ENCODE measurements at regions not wholly inside any gene's neighbourhood (a gene's known extent, or its start where the extent isn't known, plus 50 kb on each side); places are given as distances from the start of the nearest gene placed in this dataset.

DNA sequence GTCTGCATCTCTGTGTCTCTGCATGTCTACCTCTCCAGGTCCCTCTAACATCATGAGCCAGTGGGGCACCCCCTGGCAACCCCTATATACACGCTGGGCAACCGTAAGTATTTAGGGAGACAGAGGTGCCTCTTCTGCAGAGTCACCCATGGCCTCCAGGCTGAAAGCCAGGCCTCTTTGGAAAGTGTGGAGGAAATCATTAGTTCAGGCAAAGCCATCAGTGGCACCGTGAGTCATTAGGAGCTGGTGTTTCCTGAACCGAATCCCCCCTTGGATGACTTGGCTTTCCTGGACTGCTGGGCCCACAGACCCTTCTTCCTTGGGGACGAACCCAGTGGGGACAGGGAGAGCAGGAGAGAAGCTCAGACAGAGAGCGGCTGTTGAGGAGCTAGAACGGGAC lies 174.8 kb downstream of the OLFM1 start:
- no peak overlapping the region for H3K4me3 ChIP-seq (ENCODE audit: low read depth, low read length)
- TF ChIP-seq CTCF (IDR thresholded peaks at IDR 0.05; ENCODE audit: borderline replicate concordance, insufficient read depth, low read depth, low read length), result no peak

- H3K4me3 ChIP-seq (ENCODE audit: low read depth, low read length), result no peak overlapping the region
- no peak for TF ChIP-seq CTCF (IDR thresholded peaks at IDR 0.05; ENCODE audit: borderline replicate concordance, insufficient read depth, low read depth, low read length)
Observed at GRCh38 chr9:135263511-135263910, 176.0 kb downstream of the OLFM1 start.

- TF ChIP-seq CTCF (IDR thresholded peaks at IDR 0.05; ENCODE audit: borderline replicate concordance, insufficient read depth, low read depth, low read length), result no peak
- no peak overlapping the region for H3K4me3 ChIP-seq (ENCODE audit: low read depth, low read length)
Observed at GRCh38 chr9:135265931-135266330, 178.5 kb downstream of the OLFM1 start.

- no peak overlapping the region for H3K4me3 ChIP-seq (ENCODE audit: low read depth, low read length)
- no peak for TF ChIP-seq CTCF (IDR thresholded peaks at IDR 0.05; ENCODE audit: borderline replicate concordance, insufficient read depth, low read depth, low read length)
Observed at GRCh38 chr9:135267191-135267809, 179.8 kb downstream of the OLFM1 start.

DNA sequence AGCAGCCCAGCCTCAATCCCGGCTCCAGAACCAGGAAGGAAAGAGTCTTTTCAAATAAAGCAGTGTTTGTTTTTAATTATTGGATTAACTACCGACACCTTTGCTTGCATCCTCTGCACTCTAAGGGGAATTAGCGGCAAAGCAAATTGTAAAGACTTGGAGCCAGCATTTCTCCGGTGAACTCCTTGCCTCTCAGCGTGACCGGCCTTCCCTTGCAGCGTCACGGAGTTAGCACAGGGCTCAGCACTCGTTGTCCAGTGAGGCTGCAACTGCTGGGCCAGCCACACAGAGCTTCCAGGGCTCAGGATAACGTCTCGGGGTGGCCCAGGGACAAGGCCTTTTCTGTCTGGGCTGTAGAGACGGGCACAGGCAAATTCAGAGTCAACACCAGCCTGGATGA lies 180.6 kb downstream of the OLFM1 start:
- TF ChIP-seq CTCF (IDR thresholded peaks at IDR 0.05; ENCODE audit: borderline replicate concordance, insufficient read depth, low read depth, low read length), result no peak

GRCh38 chr9:135268981-135269380 lies 181.5 kb downstream of the OLFM1 start:
- TF ChIP-seq CTCF (IDR thresholded peaks at IDR 0.05; ENCODE audit: borderline replicate concordance, insufficient read depth, low read depth, low read length), result no peak
- H3K4me3 ChIP-seq (ENCODE audit: low read depth, low read length), result no peak overlapping the region

More for the DNA sequence above, 180.6 kb downstream of the OLFM1 start:
- no peak overlapping the region for H3K4me3 ChIP-seq (ENCODE audit: low read depth, low read length)

Data from GM12875 (cell line).